HepG2 (cell line): ENCODE measurements at regions not wholly inside any gene's neighbourhood (a gene's known extent, or its start where the extent isn't known, plus 50 kb on each side); places are given as distances from the start of the nearest gene placed in this dataset.

Experiments used
- ATAC-seq: fragments of 200-7000 bp; cut with Tn5 transposase; 3 replicates; pipeline ENCODE4 v1.9.1; 2020; ENCODE audit warnings: mild to moderate bottlenecking, moderate library complexity
- BruUV-seq: library from RNA; stranded (reverse); fragments of 400-500 nt; replicated peaks from 2 replicates; lab custom pipeline; 2021; lab: Mats Ljungman, UMichigan
- CTCF ChIA-PET: fragments of 300-600 bp; formaldehyde crosslinking; extraction: SDS; loops from one replicate; lab custom pipeline; 2021; ENCODE audit warnings: low total read pairs, inconsistent platforms, low intra/inter-chr PET ratio; lab: Yijun Ruan, JAX
- POLR2A ChIA-PET: fragments of 350-600 bp; sonication (Branson Sonifier 250); formaldehyde crosslinking; loops from one replicate; lab custom pipeline; 2020; ENCODE audit warnings: antibody characterized with exemption, inconsistent platforms; lab: Yijun Ruan, JAX
- DNase-seq: peaks from one replicate; pipeline ENCODE4 v3.0.0-alpha.2; 2015; ENCODE audit warnings: low spot score
- FAIRE-seq: peaks from 3 replicates; lab custom pipeline; 2011; peaks lifted over from hg19 to GRCh38; lab: Jason Lieb, UNC
- H2AFZ ChIP-seq: one replicate; pipeline ENCODE4 v1.6.1; 2011; ENCODE audit warnings: low read length, inconsistent platforms
- H3K27ac ChIP-seq: fragments of 300-600 bp; 3 replicates; pipeline ENCODE4 v1.8.0; 2011; ENCODE audit warnings: mixed run types, mild to moderate bottlenecking, mixed read lengths, low read length, inconsistent platforms; ENCODE audit not compliant: insufficient read depth; ENCODE audit errors: extremely low read length
- H3K27me3 ChIP-seq, 2 experiments: fragments of 200-600 bp in 1 of 2; 2 replicates in 1 of 2; 3 replicates in 1 of 2; pipeline versions ENCODE4 v1.6.0 to v1.8.0; 2011; ENCODE audit warnings: low read length in 2 of 2, mild to moderate bottlenecking in 2 of 2, moderate library complexity in 2 of 2, inconsistent platforms in 1 of 2; ENCODE audit not compliant: insufficient read depth in 2 of 2, control insufficient read depth in 1 of 2
- H3K36me3 ChIP-seq, 2 experiments: fragments of 200-600 bp in 1 of 2; replicated peaks in 1 of 2; 2 replicates in 1 of 2; 3 replicates in 1 of 2; pipeline versions ENCODE4 v1.5.1 to v1.8.0; 2011; ENCODE audit warnings: low read length in 2 of 2, inconsistent platforms in 1 of 2; ENCODE audit not compliant: insufficient read depth in 2 of 2, control insufficient read depth in 1 of 2
- H3K4me1 ChIP-seq: 2 replicates; pipeline ENCODE4 v1.5.1; 2012; ENCODE audit warnings: low read length, inconsistent platforms; ENCODE audit not compliant: insufficient read depth
- H3K4me2 ChIP-seq: 2 replicates; pipeline ENCODE4 v1.6.0; 2011; ENCODE audit warnings: low read depth, low read length, inconsistent platforms
- H3K4me3 ChIP-seq, 3 experiments: fragments of 200-600 bp in 1 of 3; sonication (generic), shearing (Covaris generic) in 1 of 3; replicated peaks in 1 of 3; 2 replicates each; pipeline ENCODE4 v1.5.1; 2011 to 2016; ENCODE audit warnings: low read length in 3 of 3, inconsistent platforms in 2 of 3, low read depth in 2 of 3, mild to moderate bottlenecking in 2 of 3, control low read depth in 1 of 3, mixed read lengths in 1 of 3; ENCODE audit not compliant: insufficient read depth in 1 of 3
- H3K79me2 ChIP-seq: one replicate; pipeline ENCODE4 v1.6.1; 2011; ENCODE audit warnings: low read length, inconsistent platforms; ENCODE audit not compliant: insufficient read depth
- H3K9ac ChIP-seq: 2 replicates; pipeline ENCODE4 v1.6.0; 2011; ENCODE audit warnings: mild to moderate bottlenecking, low read depth, low read length, inconsistent platforms; ENCODE audit not compliant: insufficient read depth
- H3K9me3 ChIP-seq: 2 replicates; pipeline ENCODE4 v1.5.1; 2012; ENCODE audit warnings: mild to moderate bottlenecking, low read length
- H4K20me1 ChIP-seq: 2 replicates; pipeline ENCODE4 v1.6.0; 2011; ENCODE audit warnings: inconsistent platforms, mild to moderate bottlenecking, low read length, moderate library complexity; ENCODE audit not compliant: insufficient read depth
- BCL3 ChIP-seq: sonication (generic); formaldehyde crosslinking; IDR thresholded peaks from 2 replicates; pipeline ENCODE4 v1.5.1; 2020; ENCODE audit warnings: mild to moderate bottlenecking, missing genetic modification reagents, moderate library complexity
- ELF4 ChIP-seq: sonication (generic); formaldehyde crosslinking; IDR thresholded peaks from 2 replicates; pipeline ENCODE4 v1.5.0; 2020; ENCODE audit warnings: missing genetic modification reagents, mild to moderate bottlenecking, moderate library complexity, borderline replicate concordance
- KIAA2018 ChIP-seq: sonication (generic); formaldehyde crosslinking; IDR thresholded peaks from 2 replicates; pipeline ENCODE4 v1.5.0; 2020; ENCODE audit warnings: mild to moderate bottlenecking, missing genetic modification reagents, borderline replicate concordance
- MBNL3 ChIP-seq: fragments of 250-450 bp; sonication (Bioruptor Pico); conservative IDR thresholded peaks from 2 replicates; pipeline ENCODE4 v1.8.0; 2022; ENCODE audit warnings: mild to moderate bottlenecking, inconsistent platforms
- MTA3 ChIP-seq: sonication (generic); formaldehyde crosslinking; IDR thresholded peaks from 2 replicates; pipeline ENCODE4 v1.4.0; 2020; ENCODE audit warnings: missing genetic modification reagents
- SP1 ChIP-seq, 2 experiments: fragments of 450-650 bp in 1 of 2; sonication (generic) in 1 of 2; formaldehyde crosslinking in 1 of 2; IDR thresholded peaks; 2 replicates each; pipeline versions ENCODE4 v1.4.0 to v1.6.1; 2016 to 2020; ENCODE audit warnings: missing genetic modification reagents in 1 of 2
- ZNF674 ChIP-seq: sonication (generic); formaldehyde crosslinking; IDR thresholded peaks from 2 replicates; pipeline ENCODE4 v1.5.0; 2020; ENCODE audit warnings: low read depth, mild to moderate bottlenecking, missing genetic modification reagents
- ZNF720 ChIP-seq: sonication (generic); formaldehyde crosslinking; IDR thresholded peaks from 2 replicates; pipeline ENCODE4 v1.4.0; 2020; ENCODE audit warnings: missing genetic modification reagents
- in situ Hi-C: cut with HindIII; loops from 2 replicates; pipeline ENCODE4 v1.10.0; 2017; ENCODE audit warnings: low pct_unique_long_range_greater_than_20kb; ENCODE audit not compliant: extremely low pct_ligation_motif_present
- intact Hi-C: fragments of 100-400 bp; cut with micrococcal nuclease; formaldehyde crosslinking; loops from one replicate; pipeline ENCODE4 v1.10.0; 2022; ENCODE audit not compliant: unreplicated experiment

- TF ChIP-seq KIAA2018 (CRISPR knock-in tag) (no peak), ZNF720 (CRISPR knock-in tag) (no peak), MTA3 (no peak), SP1 (IDR thresholded peaks at IDR 0.05) (no peak), SP1 (CRISPR knock-in tag; IDR thresholded peaks at IDR 0.05) (no peak)
- TF ChIP-seq, all 625 proteins: peak for 0
Observed at GRCh38 chr10:31742255-31742654, 186.4 kb downstream of the ARHGAP12 start (continued).

GRCh38 chr10:31741473-31741872 is 187.2 kb downstream of the ARHGAP12 start:
- H3K9me3 ChIP-seq: no peaks in the 10 kb centered on the region
- no peak for FAIRE-seq
- ChIA-PET POLR2A (no interaction called here), CTCF (no interaction called here)
- no peaks in the 10 kb centered on the region for H4K20me1 ChIP-seq
- no peaks in the 10 kb centered on the region for H3K79me2 ChIP-seq
- H3K36me3 ChIP-seq: no peaks in the 10 kb centered on the region
- H3K4me3 ChIP-seq: no peak overlapping the region
- no peaks in the 10 kb centered on the region; a peak in 2 of 5 replicates for H3K27me3 ChIP-seq
- TF ChIP-seq MBNL3 (CRISPR knock-in tag) (no peak), BCL3 (CRISPR knock-in tag) (no peak), ELF4 (CRISPR knock-in tag) (no peak), ZNF674 (no peak)
- no peak overlapping the region for H3K4me2 ChIP-seq
- H2AFZ ChIP-seq: no peak overlapping the region
- in situ Hi-C loops: no loop called here
- no peak overlapping the region for H3K27ac ChIP-seq
- no peaks in the 10 kb centered on the region for H3K4me1 ChIP-seq
- ATAC-seq: no peak
- H3K9ac ChIP-seq: no peak overlapping the region
- BruUV-seq: no TSS peak
- DNase-seq: no peak
- intact Hi-C loops: no loop called here
